SIG-M5 treated with dmso at 0.1 percent for 504 hours (cell line): ENCODE measurements at regions not wholly inside any gene's neighbourhood (a gene's known extent, or its start where the extent isn't known, plus 50 kb on each side); places are given as distances from the start of the nearest gene placed in this dataset.

Experiments
- DNase-seq: peaks from one replicate; lab custom pipeline; 2025; ENCODE audit not compliant: unreplicated experiment; lab: John Stamatoyannopoulos, UW

- no peak for DNase-seq
These were observed 934.0 kb upstream of the EEF2KMT start for GRCh38 chr16:6031567-6031966.

GRCh38 chr16:6031102-6031501 lies 933.5 kb upstream of the EEF2KMT start:
- DNase-seq: no peak

- DNase-seq: no peak
These were observed 930.1 kb upstream of the EEF2KMT start for GRCh38 chr16:6027733-6028132.

- DNase-seq: no peak
These were observed 925.9 kb upstream of the EEF2KMT start for GRCh38 chr16:6023449-6023848.

GRCh38 chr16:6021276-6021943 lies 923.8 kb upstream of the EEF2KMT start:
- DNase-seq: no peak

- no peak for DNase-seq
These were observed 922.8 kb upstream of the EEF2KMT start for GRCh38 chr16:6020162-6020985.

GRCh38 chr16:6019490-6019991 lies 921.9 kb upstream of the EEF2KMT start:
- no peak for DNase-seq

- DNase-seq: no peak
These were observed 921.4 kb upstream of the EEF2KMT start for GRCh38 chr16:6018848-6019489.

GRCh38 chr16:6016530-6017184 lies 919.1 kb upstream of the EEF2KMT start:
- DNase-seq: peak; percentile 27

GRCh38 chr16:6012716-6013115 lies 915.1 kb upstream of the EEF2KMT start:
- DNase-seq: no peak

- DNase-seq: no peak
These were observed 911.6 kb upstream of the EEF2KMT start for GRCh38 chr16:6009151-6009550.

GRCh38 chr16:6008670-6009069 lies 911.1 kb upstream of the EEF2KMT start:
- no peak for DNase-seq

GRCh38 chr16:5993356-5993755 lies 895.8 kb upstream of the EEF2KMT start:
- DNase-seq: no peak

- no peak for DNase-seq
These were observed 885.4 kb upstream of the EEF2KMT start for GRCh38 chr16:5982979-5983378.

- DNase-seq: no peak
These were observed 882.4 kb upstream of the EEF2KMT start for GRCh38 chr16:5979905-5980550.

- no peak for DNase-seq
These were observed 879.7 kb upstream of the EEF2KMT start for GRCh38 chr16:5977329-5977728.

GRCh38 chr16:5972747-5973146 lies 875.2 kb upstream of the EEF2KMT start:
- DNase-seq: no peak

- DNase-seq: no peak
These were observed 874.3 kb upstream of the EEF2KMT start for GRCh38 chr16:5971924-5972323.

- DNase-seq: no peak
These were observed 873.5 kb upstream of the EEF2KMT start for GRCh38 chr16:5971106-5971505.

GRCh38 chr16:5966004-5966403 lies 868.4 kb upstream of the EEF2KMT start:
- DNase-seq: no peak

GRCh38 chr16:5965321-5965720 lies 867.7 kb upstream of the EEF2KMT start:
- no peak for DNase-seq
